Fibroblast of lung (primary cell): ENCODE measurements at regions not wholly inside any gene's neighbourhood (a gene's known extent, or its start where the extent isn't known, plus 50 kb on each side); places are given as distances from the start of the nearest gene placed in this dataset.

Experiments
- CTCF ChIP-seq, 2 donors: IDR thresholded peaks in 1 of 2; conservative IDR thresholded peaks in 1 of 2; 1 replicate in 1 of 2; 2 replicates in 1 of 2; pipeline ENCODE4 v1.5.1; 2011 to 2012; ENCODE audit warnings: low read length in 2 of 2, control low read depth in 1 of 2, inconsistent platforms in 1 of 2, low read depth in 1 of 2, mild to moderate bottlenecking in 1 of 2
- EZH2 ChIP-seq: IDR thresholded peaks from 2 replicates; pipeline ENCODE4 v1.5.1; 2012; ENCODE audit warnings: low read length, control low read depth, mild to moderate bottlenecking; ENCODE audit errors: missing control alignments

DNA sequence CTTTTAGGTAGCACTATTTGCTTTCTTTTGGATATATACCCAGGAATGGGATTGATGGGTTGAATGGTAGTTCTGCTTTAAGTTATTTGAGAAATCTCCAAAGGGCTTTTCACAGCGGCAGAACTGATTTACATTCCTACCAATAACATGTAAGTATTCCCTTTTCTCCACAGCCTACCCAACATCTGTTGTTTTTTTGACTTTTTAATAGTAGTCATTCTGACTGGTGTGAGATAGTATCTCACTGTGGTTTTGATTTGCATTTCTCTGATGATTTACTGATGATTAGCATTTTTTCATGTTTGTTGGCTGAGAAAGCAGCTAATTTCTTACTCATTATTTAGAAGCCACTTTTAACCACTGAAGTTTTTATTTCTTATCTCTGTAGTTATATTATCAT lies 221.1 kb upstream of the ACTBL2 start:
- TF ChIP-seq CTCF (conservative IDR thresholded peaks at IDR 0.05 in 1 of 2, IDR thresholded peaks at IDR 0.05 in 1 of 2; ENCODE audit: low read depth in 1 of 2, low read length in 2 of 2) (no peak), EZH2 (no peak)
